GM08714 (cell line): ENCODE measurements at regions not wholly inside any gene's neighbourhood (a gene's known extent, or its start where the extent isn't known, plus 50 kb on each side); places are given as distances from the start of the nearest gene placed in this dataset.

ENCODE experiments used
- H3K4me3 ChIP-seq: fragments of 200-500 bp; sonication (Bioruptor generic); 2 replicates; pipeline ENCODE4 v1.5.1; 2014; ENCODE audit warnings: mild to moderate bottlenecking, low read length, inconsistent platforms
- ZNF274 ChIP-seq: IDR thresholded peaks from 2 replicates; pipeline ENCODE4 v1.6.1; 2012; ENCODE audit warnings: mild to moderate bottlenecking, low read depth, low read length

DNA sequence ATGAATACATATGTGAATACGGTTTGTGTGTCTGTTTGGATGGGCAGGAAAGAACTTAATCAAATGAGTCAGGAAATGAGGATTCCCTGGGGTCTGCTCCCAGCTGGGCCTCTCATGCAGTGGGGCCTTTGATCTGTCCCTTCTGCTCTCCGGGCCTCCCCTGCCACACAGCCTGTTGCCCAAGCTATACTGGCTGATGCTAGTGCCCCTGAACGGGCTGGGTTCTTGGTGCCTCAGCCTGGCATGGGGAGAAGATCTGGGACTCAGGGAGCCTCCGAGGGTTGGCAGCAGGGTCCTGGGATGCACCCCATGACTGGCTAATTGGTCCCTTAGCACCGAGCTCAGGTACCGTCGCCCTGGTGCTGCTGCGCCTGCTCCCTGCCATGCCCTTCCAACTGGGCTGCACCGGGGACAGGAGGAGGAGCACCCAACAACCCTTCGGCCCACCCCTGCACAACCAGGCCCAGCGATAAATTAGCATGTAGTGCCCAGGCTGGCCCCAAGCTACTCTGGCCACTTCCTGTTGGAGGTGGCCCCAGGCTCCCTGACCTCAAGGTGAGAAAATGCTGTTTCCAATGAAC, 59.9 kb upstream of the DUSP5 start:
- H3K4me3 ChIP-seq = no peak overlapping the region
- no peak for TF ChIP-seq ZNF274

DNA sequence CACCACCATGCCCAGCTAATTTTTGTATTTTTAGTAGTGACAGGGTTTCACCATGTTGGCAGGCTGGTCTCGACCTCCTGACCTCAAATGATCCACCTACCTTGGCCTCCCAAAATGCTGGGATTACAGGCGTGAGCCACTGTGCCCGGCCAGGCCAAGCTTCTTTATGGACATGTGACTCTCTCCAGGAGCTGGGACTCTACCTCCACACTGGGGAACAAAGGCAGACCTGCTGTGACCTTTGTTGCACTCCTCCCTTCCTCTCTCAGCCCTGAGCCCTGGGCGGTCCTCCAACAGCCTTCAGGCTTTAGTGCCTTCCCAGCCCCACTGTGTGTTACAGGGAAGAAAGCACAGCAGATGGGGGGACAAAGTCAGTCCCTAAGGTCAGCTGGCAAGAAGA, 55.0 kb upstream of the DUSP5 start:
- no peak overlapping the region for H3K4me3 ChIP-seq

DNA sequence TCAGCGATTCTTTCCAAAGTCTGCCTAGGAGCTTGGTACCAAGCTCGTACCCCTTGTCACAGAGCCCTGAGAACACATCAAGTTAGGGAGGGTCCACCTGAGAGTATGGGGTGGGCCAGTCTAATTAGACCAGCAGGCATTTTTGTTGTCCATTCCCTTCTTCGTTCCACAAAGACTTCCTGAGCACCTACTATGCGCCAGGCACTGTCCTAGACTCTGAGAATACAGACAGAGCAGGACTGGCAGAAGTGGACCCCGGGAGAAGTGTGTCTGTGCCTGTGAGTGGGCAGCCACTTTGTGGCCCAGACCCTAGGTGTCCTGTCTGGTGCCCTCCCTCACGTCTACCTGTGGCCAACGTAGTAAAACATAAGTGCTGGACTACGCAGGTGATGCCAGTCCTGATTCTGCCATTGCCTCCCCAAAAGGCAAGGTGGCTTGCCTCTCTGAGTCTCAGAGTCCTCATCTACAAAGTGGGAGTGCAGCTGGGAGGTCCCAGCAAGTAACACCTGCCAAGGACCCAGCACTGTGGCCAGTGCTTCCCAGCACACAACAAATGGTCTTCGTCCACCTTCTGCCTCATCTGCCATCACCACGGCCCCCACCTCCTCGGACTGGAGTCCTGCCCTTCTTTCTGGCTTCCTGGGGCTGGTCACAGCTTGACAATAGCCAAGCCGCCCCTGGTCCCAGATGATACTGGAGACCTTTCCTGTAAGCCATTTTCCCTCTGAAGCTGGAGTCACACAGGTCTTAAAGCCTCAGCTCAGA, 54.3 kb upstream of the DUSP5 start:
- TF ChIP-seq ZNF274 = no peak
- H3K4me3 ChIP-seq = no peak overlapping the region

More for the DNA sequence above, 55.0 kb upstream of the DUSP5 start:
- no peak for TF ChIP-seq ZNF274

DNA sequence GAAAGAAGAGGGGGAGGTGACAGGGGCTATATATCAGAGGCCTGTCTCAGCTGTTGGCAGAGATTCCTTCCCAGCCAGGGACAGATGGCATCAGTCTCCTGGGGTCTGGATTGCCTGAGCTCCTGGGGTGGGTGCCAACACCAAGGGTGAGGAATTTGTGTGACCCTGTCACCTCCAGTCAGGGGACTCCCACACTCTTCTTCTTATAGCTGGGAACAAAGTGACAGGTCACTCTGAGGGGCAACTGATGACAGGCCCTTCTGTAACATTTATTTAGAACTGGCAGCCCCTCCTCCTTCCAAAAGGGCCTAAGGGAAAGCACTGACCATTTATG, 53.7 kb upstream of the DUSP5 start:
- no peak for TF ChIP-seq ZNF274
- no peak overlapping the region for H3K4me3 ChIP-seq

DNA sequence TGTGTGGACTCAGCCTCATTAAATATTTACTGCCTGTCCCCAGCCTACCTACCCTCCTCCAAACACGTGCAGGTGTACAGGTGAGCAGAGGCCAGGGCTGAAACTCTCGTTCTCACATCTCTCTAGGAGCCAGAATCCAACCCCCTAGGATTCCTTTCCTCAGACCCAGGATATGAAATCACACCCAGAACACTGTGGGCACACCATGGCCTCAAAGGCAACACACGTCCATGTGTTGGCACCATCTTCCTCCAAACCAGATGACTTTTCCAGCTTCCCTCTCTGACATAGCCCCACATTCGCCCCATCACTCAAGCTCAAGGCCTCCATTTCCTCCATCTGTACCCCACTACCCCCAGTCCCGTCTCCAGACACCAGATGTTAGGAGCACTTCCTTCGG, 51.8 kb upstream of the DUSP5 start:
- TF ChIP-seq ZNF274 = no peak
- H3K4me3 ChIP-seq = no peak overlapping the region

DNA sequence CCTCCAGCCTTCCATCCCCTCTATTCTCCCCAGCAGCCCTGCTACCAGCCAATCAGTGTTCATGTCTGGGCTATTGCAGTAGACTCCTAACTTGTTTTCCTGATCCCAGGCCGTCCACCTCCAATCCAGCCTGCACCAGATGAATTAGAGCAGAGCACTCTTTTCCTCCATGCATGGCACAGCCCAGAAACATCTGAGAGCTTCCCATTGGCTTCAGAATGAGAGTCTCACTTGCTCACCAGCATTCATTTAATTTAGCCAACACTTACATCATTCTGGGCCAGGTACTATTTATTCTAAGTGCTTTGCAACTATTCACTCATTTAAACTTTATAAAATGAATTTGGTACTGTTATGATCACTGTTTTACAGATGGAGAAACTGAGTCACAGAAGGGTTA, 51.4 kb upstream of the DUSP5 start:
- H3K4me3 ChIP-seq = no peak overlapping the region
- TF ChIP-seq ZNF274 = no peak

DNA sequence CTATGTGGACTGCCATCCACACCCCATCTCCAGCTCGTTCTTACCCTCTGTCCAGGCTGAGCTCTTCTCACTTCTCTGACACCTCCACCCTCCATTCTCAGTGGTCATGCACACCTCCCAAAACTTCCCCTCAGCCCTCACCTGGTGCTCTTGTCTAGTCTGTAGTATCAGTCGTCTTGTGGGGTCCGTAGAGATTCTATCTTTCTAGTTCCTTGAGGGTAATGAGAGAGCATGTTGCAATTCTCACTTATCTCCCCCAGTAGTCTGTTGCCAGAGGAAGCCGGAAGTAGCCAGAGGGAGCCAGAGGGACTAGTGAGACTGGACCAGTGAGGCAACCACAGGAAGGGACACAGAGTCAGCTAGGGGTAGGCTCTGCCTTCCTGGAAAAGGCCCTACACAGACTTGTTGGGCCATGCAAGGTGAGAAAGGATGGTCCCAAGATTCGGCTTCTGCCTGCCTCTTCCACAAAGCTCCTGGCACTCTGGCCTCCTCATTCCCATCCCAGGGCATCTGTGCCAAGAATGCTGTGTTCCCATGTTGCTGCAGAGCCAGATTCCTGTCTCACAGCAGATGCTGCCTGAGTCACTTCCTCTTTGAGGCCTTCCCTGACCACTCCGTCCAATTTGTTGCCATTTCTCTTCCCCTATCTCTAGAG, 50.6 kb upstream of the DUSP5 start:
- TF ChIP-seq ZNF274 = no peak
- H3K4me3 ChIP-seq = no peak overlapping the region

DNA sequence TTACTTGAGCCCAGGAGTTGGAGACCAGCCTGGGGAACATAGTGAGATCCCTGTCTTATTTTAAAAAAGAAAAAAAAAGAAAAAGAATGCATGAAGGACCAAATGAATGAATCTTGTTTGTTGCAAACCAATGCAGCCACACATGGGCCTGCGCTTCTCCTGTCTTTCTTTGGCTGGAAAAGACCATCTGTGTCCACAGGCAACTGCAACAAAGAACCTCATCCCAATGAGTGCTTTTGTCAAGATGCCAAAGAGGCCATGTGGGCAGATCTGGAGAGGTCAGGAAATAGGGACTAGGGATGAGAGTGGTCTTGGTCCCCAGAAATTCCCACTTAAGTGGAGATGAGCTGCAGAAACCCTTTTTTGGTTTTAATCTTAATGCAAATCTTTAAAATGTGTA, 49.8 kb upstream of the DUSP5 start:
- H3K4me3 ChIP-seq = no peak overlapping the region
- TF ChIP-seq ZNF274 = no peak
